Neural progenitor cell (in vitro differentiated cells): ENCODE measurements at regions not wholly inside any gene's neighbourhood (a gene's known extent, or its start where the extent isn't known, plus 50 kb on each side); places are given as distances from the start of the nearest gene placed in this dataset.
"Not testable (repeated sequence)": the region's sequence is repeated elsewhere in the genome, so short reads cannot be mapped to it uniquely, and the experiment has no call there.

Experiments used
- DNase-seq: peaks from one replicate; pipeline ENCODE4 v3.0.0-alpha.2; 2016; ENCODE audit warnings: low spot score
- H2AFZ ChIP-seq: fragments of 200-600 bp; sonication (generic); replicated peaks from 2 replicates; pipeline ENCODE4 v1.6.1; 2016; ENCODE audit warnings: antibody characterized with exemption
- H3F3A ChIP-seq: fragments of 200-600 bp; sonication (generic); 2 replicates; pipeline ENCODE4 v1.6.1; 2016; ENCODE audit warnings: antibody characterized with exemption, low read depth
- H3K27ac ChIP-seq: fragments of 200-600 bp; sonication (generic); 2 replicates; pipeline ENCODE4 v1.5.1; 2016; ENCODE audit warnings: mild to moderate bottlenecking
- H3K27me3 ChIP-seq: fragments of 200-600 bp; sonication (generic); 2 replicates; pipeline ENCODE4 v1.6.1; 2016; ENCODE audit warnings: mild to moderate bottlenecking, moderate library complexity
- H3K36me3 ChIP-seq: fragments of 200-600 bp; sonication (generic); 2 replicates; pipeline ENCODE4 v1.5.1; 2016
- H3K4me1 ChIP-seq: fragments of 200-600 bp; sonication (generic); 2 replicates; pipeline ENCODE4 v1.6.1; 2016; ENCODE audit warnings: mixed run types
- H3K4me2 ChIP-seq: fragments of 200-600 bp; sonication (generic); 2 replicates; pipeline ENCODE4 v1.6.1; 2016
- H3K4me3 ChIP-seq: fragments of 200-600 bp; sonication (generic); 2 replicates; pipeline ENCODE4 v1.5.1; 2016
- H3K79me2 ChIP-seq: fragments of 200-600 bp; sonication (generic); 2 replicates; pipeline ENCODE4 v1.6.1; 2016; ENCODE audit warnings: low read depth
- H3K9ac ChIP-seq: fragments of 200-600 bp; sonication (generic); 2 replicates; pipeline ENCODE4 v1.6.1; 2016
- H3K9me3 ChIP-seq: fragments of 200-600 bp; sonication (generic); 2 replicates; pipeline ENCODE4 v1.5.1; 2016; ENCODE audit warnings: low read depth
- H4K20me1 ChIP-seq: fragments of 200-600 bp; sonication (generic); 2 replicates; pipeline ENCODE4 v1.6.1; 2016; ENCODE audit warnings: low read depth
- H3K27ac Mint-ChIP-seq: 3 replicates; pipeline ENCODE4 v1.8.0; 2021; ENCODE audit warnings: mixed read lengths
- H3K27me3 Mint-ChIP-seq: 2 replicates; pipeline ENCODE4 v1.8.0; 2022; ENCODE audit warnings: low read depth, mild to moderate bottlenecking, inconsistent platforms, moderate library complexity, mixed read lengths; ENCODE audit not compliant: insufficient read depth
- H3K36me3 Mint-ChIP-seq: 3 replicates; pipeline ENCODE4 v1.8.0; 2021; ENCODE audit warnings: mixed read lengths
- H3K4me1 Mint-ChIP-seq: 3 replicates; pipeline ENCODE4 v1.8.0; 2021; ENCODE audit warnings: mixed read lengths
- H3K4me3 Mint-ChIP-seq: 3 replicates; pipeline ENCODE4 v1.8.0; 2021; ENCODE audit warnings: mild to moderate bottlenecking, moderate library complexity, mixed read lengths
- H3K9me3 Mint-ChIP-seq: 3 replicates; pipeline ENCODE4 v1.8.0; 2020; ENCODE audit warnings: mixed read lengths
- CTCF ChIP-seq: fragments of 200-600 bp; sonication (generic); IDR thresholded peaks from 2 replicates; pipeline ENCODE4 v1.5.1; 2017; ENCODE audit warnings: antibody characterized with exemption, mild to moderate bottlenecking
- EZH2 ChIP-seq: fragments of 200-600 bp; sonication (generic); IDR thresholded peaks from 2 replicates; pipeline ENCODE4 v1.6.1; 2017; ENCODE audit warnings: antibody characterized with exemption, mild to moderate bottlenecking, moderate library complexity
- EZH2phosphoT487 ChIP-seq: fragments of 200-600 bp; sonication (generic); IDR thresholded peaks from 2 replicates; pipeline ENCODE4 v1.6.1; 2017; ENCODE audit warnings: antibody characterized with exemption

- H3K4me2 ChIP-seq: no peak overlapping the region
- H3F3A ChIP-seq: no peaks in the 10 kb centered on the region
- no peak overlapping the region for H2AFZ ChIP-seq
- no peaks in the 10 kb centered on the region for H3K9me3 ChIP-seq
- no peaks in the 10 kb centered on the region for H3K36me3 ChIP-seq
- no peak overlapping the region for H3K4me3 ChIP-seq
- no peak for DNase-seq
- Mint-ChIP-seq H3K36me3 (no peaks in the 10 kb centered on the region), H3K4me3 (no peak overlapping the region), H3K4me1 (no peaks in the 10 kb centered on the region), H3K27me3 (peaks cover 6% of the 10 kb centered on the region), H3K27ac (no peak overlapping the region), H3K9me3 (no peaks in the 10 kb centered on the region)
- no peak overlapping the region for H3K9ac ChIP-seq
- H3K4me1 ChIP-seq: no peaks in the 10 kb centered on the region
- TF ChIP-seq CTCF (no peak), EZH2 (no peak)
- H3K27me3 ChIP-seq: no peaks in the 10 kb centered on the region
- H4K20me1 ChIP-seq: no peaks in the 10 kb centered on the region
- H3K27ac ChIP-seq: no peak overlapping the region
- no peaks in the 10 kb centered on the region for H3K79me2 ChIP-seq
Measured at GRCh38 chr20:5665417-5665816, 54.6 kb upstream of the GPCPD1 start.

GRCh38 chr20:5663396-5663795 is 52.6 kb upstream of the GPCPD1 start:
- H3K4me1 Mint-ChIP-seq: peaks cover 10% of the 10 kb centered on the region
- Histone ChIP-seq H3K4me3 (no peak overlapping the region), H3K9ac (no peak overlapping the region), H3K36me3 (no peaks in the 10 kb centered on the region), H2AFZ (no peak overlapping the region), H3F3A (no peaks in the 10 kb centered on the region), H3K4me1 (no peaks in the 10 kb centered on the region), H4K20me1 (no peaks in the 10 kb centered on the region), H3K4me2 (no peak overlapping the region), H3K9me3 (no peaks in the 10 kb centered on the region), H3K79me2 (no peaks in the 10 kb centered on the region), H3K27me3 (no peaks in the 10 kb centered on the region), H3K27ac (no peak overlapping the region)
- H3K9me3 Mint-ChIP-seq: no peaks in the 10 kb centered on the region
- no peak for TF ChIP-seq EZH2
- no peak for TF ChIP-seq CTCF
- TF ChIP-seq EZH2phosphoT487: no peak
- H3K36me3 Mint-ChIP-seq: no peaks in the 10 kb centered on the region
- no peak for DNase-seq
- no peak overlapping the region for H3K4me3 Mint-ChIP-seq
- no peak overlapping the region for H3K27ac Mint-ChIP-seq
- H3K27me3 Mint-ChIP-seq: peaks cover 6% of the 10 kb centered on the region

- Histone ChIP-seq H3K79me2 (no peaks in the 10 kb centered on the region), H3K4me2 (no peak overlapping the region), H4K20me1 (no peaks in the 10 kb centered on the region), H3K4me1 (no peaks in the 10 kb centered on the region), H3K4me3 (no peak overlapping the region), H3K27me3 (no peaks in the 10 kb centered on the region), H3F3A (no peaks in the 10 kb centered on the region), H3K27ac (no peak overlapping the region), H3K9me3 (no peaks in the 10 kb centered on the region), H2AFZ (no peak overlapping the region), H3K36me3 (no peaks in the 10 kb centered on the region), H3K9ac (no peak overlapping the region)
- TF ChIP-seq CTCF (no peak), EZH2 (no peak), EZH2phosphoT487 (no peak)
- Mint-ChIP-seq H3K9me3 (no peaks in the 10 kb centered on the region), H3K36me3 (no peaks in the 10 kb centered on the region), H3K27ac (no peak overlapping the region), H3K4me3 (no peak overlapping the region), H3K27me3 (peaks cover 6% of the 10 kb centered on the region), H3K4me1 (peaks cover 10% of the 10 kb centered on the region)
- DNase-seq: no peak
Measured at GRCh38 chr20:5662769-5663168, 52.0 kb upstream of the GPCPD1 start.

GRCh38 chr20:5660756-5661155 is 50.0 kb upstream of the GPCPD1 start:
- H2AFZ ChIP-seq, H3K4me1 ChIP-seq, H3K4me3 ChIP-seq, H3K36me3 Mint-ChIP-seq, H3K27me3 Mint-ChIP-seq, H3K4me2 ChIP-seq, H4K20me1 ChIP-seq, H3K36me3 ChIP-seq, H3K9me3 Mint-ChIP-seq, H3K9ac ChIP-seq, H3F3A ChIP-seq, H3K27me3 ChIP-seq, H3K27ac ChIP-seq, H3K9me3 ChIP-seq, H3K4me3 Mint-ChIP-seq, H3K79me2 ChIP-seq, DNase-seq, H3K27ac Mint-ChIP-seq: not testable (repeated sequence)
- H3K4me1 Mint-ChIP-seq: peaks cover 17% of the 10 kb centered on the region
